ENCODE measurements at regions not wholly inside any gene's neighbourhood (a gene's known extent, or its start where the extent isn't known, plus 50 kb on each side); places are given as distances from the start of the nearest gene placed in this dataset.

DNA sequence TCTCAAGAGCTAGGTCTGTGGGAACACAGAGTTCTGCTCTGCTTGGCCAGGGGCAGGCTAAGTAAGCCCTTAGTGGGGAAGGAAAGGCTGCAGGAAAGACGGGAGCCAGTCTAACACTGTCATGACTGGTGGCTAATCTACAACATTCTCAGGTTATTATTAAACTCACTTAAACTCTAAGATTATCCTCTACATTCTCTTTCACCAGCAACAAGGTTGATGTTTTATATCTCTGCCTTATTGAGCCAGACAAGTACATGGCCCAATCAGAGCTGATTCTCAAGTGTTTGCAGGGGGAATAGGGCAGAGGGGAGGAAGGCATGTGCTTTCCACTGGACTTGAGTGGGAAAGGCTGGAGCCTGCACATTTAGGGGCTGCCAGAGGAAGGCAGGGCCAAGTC, 50.9 kb upstream of the FAM241A start:
- H3K27ac ChIP-seq, result no peak overlapping the region
- no peaks in the 10 kb centered on the region for H3K27me3 ChIP-seq
- DNase-seq (ENCODE audit: low spot score in 2 of 2), result no peak
- WGBS, result 71% methylated on average over 1 of the region's 1 CpG
- H3K9me3 ChIP-seq, result no peaks in the 10 kb centered on the region
- TF ChIP-seq POLR2AphosphoS5 (IDR thresholded peaks at IDR 0.05) (no peak), EP300 (IDR thresholded peaks at IDR 0.05) (no peak), POLR2A (IDR thresholded peaks at IDR 0.05) (no peak)
- TF ChIP-seq, protein P1, sequence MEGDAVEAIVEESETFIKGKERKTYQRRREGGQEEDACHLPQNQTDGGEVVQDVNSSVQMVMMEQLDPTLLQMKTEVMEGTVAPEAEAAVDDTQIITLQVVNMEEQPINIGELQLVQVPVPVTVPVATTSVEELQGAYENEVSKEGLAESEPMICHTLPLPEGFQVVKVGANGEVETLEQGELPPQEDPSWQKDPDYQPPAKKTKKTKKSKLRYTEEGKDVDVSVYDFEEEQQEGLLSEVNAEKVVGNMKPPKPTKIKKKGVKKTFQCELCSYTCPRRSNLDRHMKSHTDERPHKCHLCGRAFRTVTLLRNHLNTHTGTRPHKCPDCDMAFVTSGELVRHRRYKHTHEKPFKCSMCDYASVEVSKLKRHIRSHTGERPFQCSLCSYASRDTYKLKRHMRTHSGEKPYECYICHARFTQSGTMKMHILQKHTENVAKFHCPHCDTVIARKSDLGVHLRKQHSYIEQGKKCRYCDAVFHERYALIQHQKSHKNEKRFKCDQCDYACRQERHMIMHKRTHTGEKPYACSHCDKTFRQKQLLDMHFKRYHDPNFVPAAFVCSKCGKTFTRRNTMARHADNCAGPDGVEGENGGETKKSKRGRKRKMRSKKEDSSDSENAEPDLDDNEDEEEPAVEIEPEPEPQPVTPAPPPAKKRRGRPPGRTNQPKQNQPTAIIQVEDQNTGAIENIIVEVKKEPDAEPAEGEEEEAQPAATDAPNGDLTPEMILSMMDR (IDR thresholded peaks at IDR 0.05), result no peak
- H3K4me1 ChIP-seq, result no peaks in the 10 kb centered on the region
- no peaks in the 10 kb centered on the region for H3K36me3 ChIP-seq
- H3K4me3 ChIP-seq, result no peak overlapping the region

Data from suprapubic skin (tissue), 4 donors.